GM12864 (cell line): ENCODE measurements at regions not wholly inside any gene's neighbourhood (a gene's known extent, or its start where the extent isn't known, plus 50 kb on each side); places are given as distances from the start of the nearest gene placed in this dataset.

ENCODE experiments used
- DNase-seq: peaks from one replicate; pipeline ENCODE4 v3.0.0-alpha.2; 2011; ENCODE audit warnings: low read depth
- H3K4me3 ChIP-seq: 2 replicates; pipeline ENCODE4 v1.5.1; 2011; ENCODE audit warnings: mild to moderate bottlenecking, low read depth, low read length, control low read depth
- CTCF ChIP-seq: IDR thresholded peaks from 2 replicates; pipeline ENCODE4 v1.5.1; 2011; ENCODE audit warnings: low read depth, mild to moderate bottlenecking, moderate library complexity, low read length, control low read depth, inconsistent platforms; ENCODE audit errors: missing control alignments

- H3K4me3 ChIP-seq, result no peak overlapping the region
- DNase-seq, result no peak
- no peak for TF ChIP-seq CTCF
Measured at GRCh38 chr13:61685682-61686012, 270.0 kb upstream of the PCDH20 start.

GRCh38 chr13:61684976-61685681, 269.5 kb upstream of the PCDH20 start:
- no peak for DNase-seq
- H3K4me3 ChIP-seq, result no peak overlapping the region
- TF ChIP-seq CTCF, result no peak

- DNase-seq, result no peak
- H3K4me3 ChIP-seq, result no peak overlapping the region
- no peak for TF ChIP-seq CTCF
Measured at GRCh38 chr13:61672756-61673155, 257.1 kb upstream of the PCDH20 start.

DNA sequence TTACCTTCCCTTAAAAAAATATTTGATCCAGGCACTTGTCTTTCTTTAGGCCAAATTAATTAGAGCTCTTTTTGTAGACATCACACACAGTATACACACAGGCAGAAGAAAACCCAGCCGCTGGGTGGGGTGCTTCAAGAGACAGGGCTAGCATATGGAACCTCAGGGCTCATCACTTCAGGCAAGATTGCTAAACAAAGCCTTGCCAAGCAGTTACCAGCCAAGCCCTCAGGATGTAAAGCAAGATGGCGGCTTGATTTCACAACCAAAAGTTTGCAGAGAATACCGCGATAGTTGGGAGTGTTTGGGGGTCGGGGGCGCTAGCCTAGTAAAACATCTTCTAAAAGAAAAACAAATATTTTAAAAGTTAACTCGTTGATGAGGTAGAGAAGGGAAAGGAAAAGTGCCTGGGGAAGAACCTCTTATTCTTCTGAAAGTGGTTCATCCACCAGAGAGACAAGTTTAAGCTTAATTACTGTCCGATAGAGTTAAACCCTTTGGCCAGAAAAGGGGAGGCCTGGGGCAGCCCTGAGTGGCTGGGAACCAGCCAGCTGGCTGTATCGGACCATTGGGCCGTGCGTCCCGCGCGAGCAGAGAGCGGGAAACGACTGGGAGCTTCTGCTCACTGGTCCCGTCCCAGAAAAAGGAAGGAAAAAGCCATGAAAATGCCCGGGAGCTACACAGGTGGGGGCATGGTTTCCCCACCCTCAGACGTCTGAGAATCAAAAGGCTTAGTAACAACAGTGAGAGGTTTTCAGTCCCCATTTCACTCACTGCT, 254.9 kb upstream of the PCDH20 start:
- no peak for TF ChIP-seq CTCF
- DNase-seq, result no peak

GRCh38 chr13:61664801-61665705, 249.4 kb upstream of the PCDH20 start:
- TF ChIP-seq CTCF, result no peak
- DNase-seq, result no peak
- H3K4me3 ChIP-seq, result no peak overlapping the region

More for the DNA sequence above, 254.9 kb upstream of the PCDH20 start:
- H3K4me3 ChIP-seq, result no peak overlapping the region

GRCh38 chr13:61654481-61654880, 238.8 kb upstream of the PCDH20 start:
- no peak for DNase-seq
- no peak overlapping the region for H3K4me3 ChIP-seq
- TF ChIP-seq CTCF, result no peak
